Endothelial cell of umbilical vein (primary cell): ENCODE measurements at regions not wholly inside any gene's neighbourhood (a gene's known extent, or its start where the extent isn't known, plus 50 kb on each side); places are given as distances from the start of the nearest gene placed in this dataset.

Source experiments
- BruUV-seq: library from RNA; stranded (reverse); fragments of 400-500 nt; replicated peaks from 2 replicates; lab custom pipeline; 2021; lab: Mats Ljungman, UMichigan
- CTCF ChIA-PET: fragments of 300-600, 350-600 bp; sonication (Branson Sonifier 250); formaldehyde crosslinking; loops from one replicate; lab custom pipeline; 2021; ENCODE audit warnings: antibody characterized with exemption, inconsistent platforms; lab: Charles Lee
- POLR2A ChIA-PET: fragments of 300-600, 350-600 bp; sonication (Branson Sonifier 250); formaldehyde crosslinking; loops from one replicate; lab custom pipeline; 2021; ENCODE audit warnings: antibody characterized with exemption, inconsistent platforms; lab: Charles Lee
- DNase-seq: peaks from one replicate; pipeline ENCODE4 v3.0.0-alpha.2; 2011; ENCODE audit warnings: low read depth, low spot score
- FAIRE-seq: peaks from 2 replicates; lab custom pipeline; 2011; peaks lifted over from hg19 to GRCh38; lab: Jason Lieb, UNC
- H2AFZ ChIP-seq: 2 replicates; pipeline ENCODE4 v1.6.0; 2012; ENCODE audit warnings: low read depth, low read length, control low read depth, inconsistent platforms
- H3K27ac ChIP-seq: 2 replicates; pipeline ENCODE4 v1.5.1; 2011; ENCODE audit warnings: low read depth, mild to moderate bottlenecking, control low read depth, low read length, moderate library complexity; ENCODE audit not compliant: insufficient read depth
- H3K27me3 ChIP-seq, 2 experiments: 2 replicates each; pipeline versions ENCODE4 v1.6.0 to v1.6.1; 2011; ENCODE audit warnings: low read length in 2 of 2, mixed read lengths in 1 of 2; ENCODE audit not compliant: control insufficient read depth in 2 of 2, insufficient read depth in 2 of 2
- H3K36me3 ChIP-seq, 2 experiments: 2 replicates in 1 of 2; 3 replicates in 1 of 2; pipeline ENCODE4 v1.5.1; 2011; ENCODE audit warnings: low read length in 2 of 2, mild to moderate bottlenecking in 1 of 2, moderate library complexity in 1 of 2; ENCODE audit not compliant: control insufficient read depth in 2 of 2, insufficient read depth in 2 of 2; ENCODE audit errors: extremely low read depth in 1 of 2
- H3K4me1 ChIP-seq: 3 replicates; pipeline ENCODE4 v1.5.1; 2011; ENCODE audit warnings: mild to moderate bottlenecking, low read length; ENCODE audit not compliant: control insufficient read depth, insufficient read depth; ENCODE audit errors: extremely low read depth
- H3K4me2 ChIP-seq: 2 replicates; pipeline ENCODE4 v1.6.1; 2011; ENCODE audit warnings: low read length, control low read depth, mixed read lengths; ENCODE audit not compliant: insufficient read depth
- H3K4me3 ChIP-seq, 3 experiments: fragments of 200-600 bp in 1 of 3; sonication (generic), shearing (Covaris generic) in 1 of 3; replicated peaks in 1 of 3; 2 replicates each; pipeline ENCODE4 v1.5.1; 2011 to 2016; ENCODE audit warnings: control low read depth in 3 of 3, low read length in 3 of 3, mild to moderate bottlenecking in 2 of 3, inconsistent platforms in 1 of 3, low read depth in 1 of 3, moderate library complexity in 1 of 3; ENCODE audit not compliant: insufficient read depth in 1 of 3
- H3K79me2 ChIP-seq: 2 replicates; pipeline ENCODE4 v1.6.0; 2012; ENCODE audit warnings: low read length, inconsistent platforms; ENCODE audit not compliant: control insufficient read depth, insufficient read depth
- H3K9ac ChIP-seq: replicated peaks from 2 replicates; pipeline ENCODE3; 2011; ENCODE audit warnings: low read length, control low read depth; ENCODE audit not compliant: insufficient read depth; ENCODE audit errors: extremely low read depth
- H3K9me1 ChIP-seq: replicated peaks from 3 replicates; pipeline ENCODE4 v1.6.0; 2011; ENCODE audit warnings: mild to moderate bottlenecking, low read length; ENCODE audit not compliant: control insufficient read depth, insufficient read depth; ENCODE audit errors: extremely low read depth
- H3K9me3 ChIP-seq: replicated peaks from 2 replicates; pipeline ENCODE4 v1.5.1; 2012; ENCODE audit warnings: low read length, inconsistent platforms; ENCODE audit not compliant: control insufficient read depth, insufficient read depth
- H4K20me1 ChIP-seq: replicated peaks from 2 replicates; pipeline ENCODE3; 2011; ENCODE audit warnings: mild to moderate bottlenecking, low read length; ENCODE audit not compliant: control insufficient read depth, insufficient read depth; ENCODE audit errors: extremely low read depth
- CTCF ChIP-seq, 2 donors: IDR thresholded peaks; 1 replicate in 1 of 2; 2 replicates in 1 of 2; pipeline ENCODE4 v1.5.1; 2011; ENCODE audit warnings: low read length in 2 of 2, mild to moderate bottlenecking in 2 of 2, moderate library complexity in 2 of 2, control low read depth in 1 of 2, inconsistent platforms in 1 of 2, low read depth in 1 of 2; ENCODE audit not compliant: insufficient read depth in 1 of 2; ENCODE audit errors: extremely low read depth in 1 of 2
- FOS ChIP-seq: IDR thresholded peaks from 2 replicates; pipeline ENCODE4 v1.6.1; 2011; ENCODE audit warnings: mild to moderate bottlenecking, low read length, moderate library complexity, borderline replicate concordance; ENCODE audit not compliant: insufficient read depth
- GATA2 ChIP-seq: IDR thresholded peaks from 2 replicates; pipeline ENCODE4 v1.7.0; 2011; ENCODE audit warnings: low read depth, mild to moderate bottlenecking, moderate library complexity, mixed read lengths, low read length; ENCODE audit not compliant: insufficient read length, insufficient read depth
- JUN ChIP-seq: IDR thresholded peaks from 2 replicates; pipeline ENCODE4 v1.6.1; 2011; ENCODE audit warnings: borderline replicate concordance, low read depth; ENCODE audit not compliant: insufficient read length, insufficient read depth
- MAX ChIP-seq: IDR thresholded peaks from 2 replicates; pipeline ENCODE4 v1.6.1; 2011; ENCODE audit not compliant: insufficient read depth, insufficient read length
- MYC ChIP-seq: IDR thresholded peaks from one replicate; pipeline ENCODE4 v1.6.1; 2011; ENCODE audit warnings: mild to moderate bottlenecking, low read depth, low read length
- POLR2AphosphoS5 ChIP-seq: IDR thresholded peaks from 2 replicates; pipeline ENCODE4 v1.6.1; 2012; ENCODE audit warnings: low read depth, mild to moderate bottlenecking, control low read depth, low read length, moderate library complexity; ENCODE audit not compliant: insufficient read depth
- dilution Hi-C: fragments of 300-500 bp; cut with MboI; formaldehyde crosslinking; loops from one replicate; pipeline ENCODE4 v1.15.0; 2019; ENCODE audit warnings: low sequenced_read_pairs; ENCODE audit not compliant: extremely low pct_ligation_motif_present
- intact Hi-C: fragments of 100-400 bp; cut with micrococcal nuclease; formaldehyde crosslinking; loops from one replicate; pipeline ENCODE4 v1.10.0; 2022

DNA sequence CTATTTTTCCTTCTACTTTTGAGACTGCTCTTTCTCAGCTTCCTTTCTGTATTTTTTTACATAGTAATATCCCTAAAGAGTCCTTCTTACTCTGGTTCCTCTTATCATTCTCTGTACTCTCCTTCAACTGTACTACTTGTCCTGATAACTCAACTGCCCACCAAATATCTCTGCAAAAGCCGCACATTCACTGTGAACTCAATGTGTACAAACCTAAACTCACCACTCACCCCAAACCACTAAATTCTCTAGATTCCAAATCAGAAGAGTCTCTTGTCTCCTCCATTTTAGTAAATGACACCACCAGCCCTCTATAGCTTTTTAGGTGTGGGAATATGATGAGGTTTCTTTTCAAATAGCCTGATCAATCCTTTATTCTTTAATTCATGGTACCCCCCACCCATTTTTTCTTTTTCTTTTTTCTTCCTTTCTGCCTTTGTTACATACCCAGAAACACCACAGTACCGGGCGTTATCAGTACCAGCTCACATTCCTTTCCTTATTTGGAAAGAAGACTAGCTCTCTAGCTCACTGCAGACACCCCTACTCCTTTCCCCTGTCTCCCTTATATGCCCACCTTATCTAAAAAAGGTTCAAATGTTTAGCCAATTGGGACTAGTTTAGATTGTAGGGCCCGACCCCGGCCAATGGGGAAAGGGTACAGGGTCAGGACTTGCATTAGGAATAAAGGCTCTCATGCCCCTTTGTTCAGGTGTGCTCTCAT, 63.1 kb upstream of the RANBP6 start:
- no peaks in the 10 kb centered on the region for H3K9me3 ChIP-seq
- no peaks in the 10 kb centered on the region for H4K20me1 ChIP-seq
- H3K27me3 ChIP-seq, result no peaks in the 10 kb centered on the region
- H3K79me2 ChIP-seq, result no peaks in the 10 kb centered on the region
- no peak overlapping the region for H3K27ac ChIP-seq
- CTCF ChIA-PET, result no interaction called here
- no peak for FAIRE-seq
- H3K9me1 ChIP-seq, result no peaks in the 10 kb centered on the region
- H2AFZ ChIP-seq, result no peak overlapping the region
- no peak overlapping the region for H3K4me2 ChIP-seq
- no peak overlapping the region for H3K4me3 ChIP-seq
- H3K36me3 ChIP-seq, result no peaks in the 10 kb centered on the region
- intact Hi-C loops, result no loop called here
- dilution Hi-C loops, result no loop called here
- no peak for DNase-seq
- no peaks in the 10 kb centered on the region for H3K4me1 ChIP-seq
- no peak for TF ChIP-seq GATA2
- TF ChIP-seq JUN, result no peak
- no peak for TF ChIP-seq MAX
- no peak for TF ChIP-seq MYC
- POLR2A ChIA-PET, result no interaction called here
- no peak overlapping the region for H3K9ac ChIP-seq
- no TSS peak for BruUV-seq

DNA sequence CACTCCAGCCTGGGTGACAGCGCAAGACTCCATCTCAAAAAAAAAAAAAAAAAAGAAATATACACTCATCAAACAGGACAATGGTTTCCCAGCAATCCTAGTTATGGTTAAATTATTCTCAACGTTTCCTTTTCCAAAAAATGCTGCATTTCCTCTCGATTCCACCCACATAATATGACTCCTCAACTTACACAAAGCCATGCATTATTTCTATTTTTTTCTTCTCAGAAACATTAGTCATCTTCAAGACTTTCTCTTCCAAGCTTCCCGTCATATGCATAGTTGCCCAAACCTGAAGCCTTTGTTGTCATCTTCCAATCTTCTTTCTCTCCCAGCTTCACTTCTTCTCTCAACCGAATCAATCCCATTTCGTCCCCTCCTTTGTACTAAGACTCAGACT, 61.4 kb upstream of the RANBP6 start:
- no peaks in the 10 kb centered on the region for H3K27me3 ChIP-seq
- FAIRE-seq (no peak), DNase-seq (no peak)
- intact Hi-C loops (no loop called here), dilution Hi-C loops (no loop called here)
- no peaks in the 10 kb centered on the region for H3K79me2 ChIP-seq
- H3K36me3 ChIP-seq, result no peaks in the 10 kb centered on the region
- H3K9me3 ChIP-seq, result no peaks in the 10 kb centered on the region
- H3K9ac ChIP-seq, result no peak overlapping the region
- CTCF ChIA-PET, result interaction anchor here (1.4 to 1.6 kb wide), 2 partner anchors 22 to 229 kb away, joined by 3 to 5 read pairs; no protein-coding TSS in a partner anchor
- H2AFZ ChIP-seq, result no peak overlapping the region
- BruUV-seq, result no TSS peak
- POLR2A ChIA-PET, result no interaction called here
- no peak overlapping the region for H3K4me3 ChIP-seq
- TF ChIP-seq FOS (no peak), POLR2AphosphoS5 (no peak), CTCF (IDR thresholded peaks at IDR 0.05; ENCODE audit: extremely low read depth in 1 of 2, insufficient read depth in 1 of 2, low read depth in 1 of 2, low read length in 2 of 2) (no peak), MAX (no peak)
- no peak overlapping the region for H3K27ac ChIP-seq
- no peaks in the 10 kb centered on the region for H3K4me1 ChIP-seq
- no peaks in the 10 kb centered on the region for H3K9me1 ChIP-seq
- H3K4me2 ChIP-seq, result no peak overlapping the region
- H4K20me1 ChIP-seq, result no peaks in the 10 kb centered on the region
